ENCODE measurements at regions not wholly inside any gene's neighbourhood (a gene's known extent, or its start where the extent isn't known, plus 50 kb on each side); places are given as distances from the start of the nearest gene placed in this dataset.

GRCh38 chr6:81484251-81484650 is 268.2 kb downstream of the TENT5A start (continued):
- TF ChIP-seq, protein P1, sequence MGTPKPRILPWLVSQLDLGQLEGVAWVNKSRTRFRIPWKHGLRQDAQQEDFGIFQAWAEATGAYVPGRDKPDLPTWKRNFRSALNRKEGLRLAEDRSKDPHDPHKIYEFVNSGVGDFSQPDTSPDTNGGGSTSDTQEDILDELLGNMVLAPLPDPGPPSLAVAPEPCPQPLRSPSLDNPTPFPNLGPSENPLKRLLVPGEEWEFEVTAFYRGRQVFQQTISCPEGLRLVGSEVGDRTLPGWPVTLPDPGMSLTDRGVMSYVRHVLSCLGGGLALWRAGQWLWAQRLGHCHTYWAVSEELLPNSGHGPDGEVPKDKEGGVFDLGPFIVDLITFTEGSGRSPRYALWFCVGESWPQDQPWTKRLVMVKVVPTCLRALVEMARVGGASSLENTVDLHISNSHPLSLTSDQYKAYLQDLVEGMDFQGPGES (IDR thresholded peaks at IDR 0.05; ENCODE audit: low read depth, low read length): no peak
- no peak for TF ChIP-seq GABPA (IDR thresholded peaks at IDR 0.05; ENCODE audit: low read depth)

- Histone ChIP-seq H3K9me3 (no peaks in the 10 kb centered on the region), H3K9me2 (no peaks in the 10 kb centered on the region), H3K9ac (no peak overlapping the region), H3K4me2 (no peak overlapping the region), H3K79me2 (ENCODE audit: insufficient read depth) (no peaks in the 10 kb centered on the region), H3K27ac (ENCODE audit: low read depth in 2 of 2, low read length in 1 of 2) (no peak overlapping the region), H3F3A (replicated peaks; ENCODE audit: insufficient read depth) (no peaks in the 10 kb centered on the region), H2AFZ (ENCODE audit: low read depth) (no peak overlapping the region), H3K27me3 (ENCODE audit: insufficient read depth) (no peaks in the 10 kb centered on the region), H3K4me1 (ENCODE audit: control insufficient read depth in 1 of 2, insufficient read depth in 2 of 2, low read depth in 1 of 2, low read length in 1 of 2) (no peaks in the 10 kb centered on the region), H4K20me1 (ENCODE audit: insufficient read depth) (no peaks in the 10 kb centered on the region), H3K36me3 (replicated peaks in 1 of 2; ENCODE audit: control insufficient read depth in 1 of 2, insufficient read depth in 2 of 2, low read length in 1 of 2) (no peaks in the 10 kb centered on the region), H3K4me3 (ENCODE audit: low read depth in 2 of 2, low read length in 1 of 2) (no peak overlapping the region)
- no peak for DNase-seq
- ChIA-PET POLR2A (no interaction called here), CTCF (no interaction called here)
- TF ChIP-seq RXRA (IDR thresholded peaks at IDR 0.05; ENCODE audit: borderline replicate concordance, low read depth) (no peak), CHD2 (IDR thresholded peaks at IDR 0.05; ENCODE audit: low read length, partially characterized antibody) (no peak), TAF1 (IDR thresholded peaks at IDR 0.05; ENCODE audit: borderline replicate concordance, low read depth, low read length) (no peak), GABPA (IDR thresholded peaks at IDR 0.05; ENCODE audit: low read depth) (no peak)
Measured at GRCh38 chr6:81480139-81480538, 272.3 kb downstream of the TENT5A start.

GRCh38 chr6:81476881-81477280 is 275.6 kb downstream of the TENT5A start:
- Histone ChIP-seq H3K79me2 (ENCODE audit: insufficient read depth) (no peaks in the 10 kb centered on the region), H4K20me1 (ENCODE audit: insufficient read depth) (no peaks in the 10 kb centered on the region), H3K4me3 (ENCODE audit: low read depth in 2 of 2, low read length in 1 of 2) (no peak overlapping the region), H3K9me3 (no peaks in the 10 kb centered on the region), H3K27ac (ENCODE audit: low read depth in 2 of 2, low read length in 1 of 2) (peak overlapping the region in 1 of 2 experiments; percentile 24; a peak in 1 of 4 replicates), H3K4me2 (no peak overlapping the region), H3K9me2 (no peaks in the 10 kb centered on the region), H3K27me3 (ENCODE audit: insufficient read depth) (no peaks in the 10 kb centered on the region), H3K9ac (no peak overlapping the region), H3K4me1 (ENCODE audit: control insufficient read depth in 1 of 2, insufficient read depth in 2 of 2, low read depth in 1 of 2, low read length in 1 of 2) (no peaks in the 10 kb centered on the region), H3K36me3 (replicated peaks in 1 of 2; ENCODE audit: control insufficient read depth in 1 of 2, insufficient read depth in 2 of 2, low read length in 1 of 2) (no peaks in the 10 kb centered on the region), H3F3A (replicated peaks; ENCODE audit: insufficient read depth) (no peaks in the 10 kb centered on the region), H2AFZ (ENCODE audit: low read depth) (no peak overlapping the region)
- ChIA-PET POLR2A (no interaction called here), CTCF (no interaction called here)
- no peak for DNase-seq
- TF ChIP-seq SMC3 (IDR thresholded peaks at IDR 0.05; ENCODE audit: low read depth, low read length) (no peak), RFX5 (IDR thresholded peaks at IDR 0.05; ENCODE audit: low read length) (no peak), POLR2AphosphoS5 (IDR thresholded peaks at IDR 0.05; ENCODE audit: low read depth, low read length) (no peak), FOSL2 (IDR thresholded peaks at IDR 0.05; ENCODE audit: borderline replicate concordance, low read depth) (no peak), MXI1 (IDR thresholded peaks at IDR 0.05; ENCODE audit: low read depth, low read length) (no peak), MEF2A (IDR thresholded peaks at IDR 0.05; ENCODE audit: borderline replicate concordance, low read depth) (no peak), NRF1 (IDR thresholded peaks at IDR 0.05; ENCODE audit: low read depth, low read length) (no peak), GABPA (IDR thresholded peaks at IDR 0.05; ENCODE audit: low read depth) (no peak), SIN3A (IDR thresholded peaks at IDR 0.05; ENCODE audit: borderline replicate concordance, low read depth, low read length) (no peak), TCF12 (IDR thresholded peaks at IDR 0.05) (no peak), YY1 (IDR thresholded peaks at IDR 0.05; ENCODE audit: low read depth) (no peak), TAF1 (IDR thresholded peaks at IDR 0.05; ENCODE audit: borderline replicate concordance, low read depth, low read length) (no peak), ELF1 (IDR thresholded peaks at IDR 0.05) (no peak), GATA2 (CRISPR knock-in tag; IDR thresholded peaks at IDR 0.05) (no peak)
- TF ChIP-seq, protein P2, sequence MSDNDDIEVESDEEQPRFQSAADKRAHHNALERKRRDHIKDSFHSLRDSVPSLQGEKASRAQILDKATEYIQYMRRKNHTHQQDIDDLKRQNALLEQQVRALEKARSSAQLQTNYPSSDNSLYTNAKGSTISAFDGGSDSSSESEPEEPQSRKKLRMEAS (IDR thresholded peaks at IDR 0.05; ENCODE audit: low read depth): no peak
